ENCODE measurements at regions not wholly inside any gene's neighbourhood (a gene's known extent, or its start where the extent isn't known, plus 50 kb on each side); places are given as distances from the start of the nearest gene placed in this dataset.

GRCh38 chr6:150777736-150778135 is 87.8 kb upstream of the MTHFD1L start:
- ChIA-PET SMC1A (ENCODE audit: uncharacterized antibody, unreplicated experiment) (no interaction called here), RAD21 (ENCODE audit: unreplicated experiment) (no interaction called here), POLR2A (no interaction called here), CTCF (no interaction called here)
- no peaks in the 10 kb centered on the region; the same call in 2 of the 3 replicates for H3K9me3 ChIP-seq (replicated peaks; ENCODE audit: control insufficient read depth, insufficient read depth, low read length)
- H3K79me2 ChIP-seq (ENCODE audit: control insufficient read depth, insufficient read depth, low read length): no peaks in the 10 kb centered on the region
- in situ Hi-C loops (cut with MboI) (no loop called here), intact Hi-C loops (cut with micrococcal nuclease; ENCODE audit: unreplicated experiment) (no loop called here)
- H3K4me3 ChIP-seq: no peak overlapping the region
- H3K27ac ChIP-seq (ENCODE audit: control insufficient read depth, insufficient read depth): no peak overlapping the region
- DNase-seq (ENCODE audit: low read depth, low spot score) (no peak), ATAC-seq (no peak), FAIRE-seq (no peak)
- 86% methylated on average over 9 of the region's 9 CpGs for WGBS (ENCODE audit: insufficient coverage, insufficient replicate concordance, low lambda C conversion rate, missing lambda C conversion rate)
- H3K4me2 ChIP-seq (ENCODE audit: control insufficient read depth, insufficient read depth): no peak overlapping the region
- no peaks in the 10 kb centered on the region for H3K27me3 ChIP-seq (replicated peaks in 1 of 2; ENCODE audit: control insufficient read depth in 2 of 2, insufficient read depth in 2 of 2, low read length in 1 of 2)
- no peaks in the 10 kb centered on the region for H4K20me1 ChIP-seq (ENCODE audit: control insufficient read depth, insufficient read depth)
- no peaks in the 10 kb centered on the region for H3K4me1 ChIP-seq (ENCODE audit: control insufficient read depth, insufficient read depth, low read length)
- no peak overlapping the region for H2AFZ ChIP-seq (ENCODE audit: control insufficient read depth, low read depth, low read length)
- no peaks in the 10 kb centered on the region for H3K36me3 ChIP-seq (ENCODE audit: control insufficient read depth in 2 of 2, insufficient read depth in 2 of 2, low read length in 1 of 2)
- no TSS peak for BruUV-seq (replicated peaks)
- H3K9ac ChIP-seq (ENCODE audit: control insufficient read depth, insufficient read depth, low read length): no peak overlapping the region
- TF ChIP-seq TCF12 (IDR thresholded peaks at IDR 0.05; ENCODE audit: low read depth, low read length) (no peak), ATF3 (IDR thresholded peaks at IDR 0.05; ENCODE audit: borderline replicate concordance, extremely low read depth, low read depth, low read length) (no peak), TAF1 (IDR thresholded peaks at IDR 0.05; ENCODE audit: borderline replicate concordance, low read depth, low read length) (no peak), CTCF (IDR thresholded peaks at IDR 0.05 in 2 of 3, conservative IDR thresholded peaks at IDR 0.05 in 1 of 3; ENCODE audit: control insufficient read depth in 2 of 3, extremely low read depth in 1 of 3, insufficient read depth in 1 of 3, low read depth in 3 of 3, low read length in 3 of 3) (no peak), BHLHE40 (IDR thresholded peaks at IDR 0.05; ENCODE audit: borderline replicate concordance in 1 of 2, low read depth in 2 of 2, low read length in 1 of 2) (no peak), SPI1 (IDR thresholded peaks at IDR 0.05; ENCODE audit: borderline replicate concordance, insufficient read depth, low read depth, low read length) (no peak), BMI1 (IDR thresholded peaks at IDR 0.05; ENCODE audit: borderline replicate concordance) (no peak), RELB (IDR thresholded peaks at IDR 0.05; ENCODE audit: low read depth) (no peak), ATF2 (IDR thresholded peaks at IDR 0.05; ENCODE audit: low read length) (no peak), ZNF24 (IDR thresholded peaks at IDR 0.05) (no peak), SIX5 (IDR thresholded peaks at IDR 0.05; ENCODE audit: low read depth, low read length, severe bottlenecking) (no peak), ZSCAN29 (IDR thresholded peaks at IDR 0.05) (no peak), PRDM15 (CRISPR knock-in tag; IDR thresholded peaks at IDR 0.05) (no peak), YY1 (IDR thresholded peaks at IDR 0.05; ENCODE audit: low read depth, low read length) (no peak), EED (IDR thresholded peaks at IDR 0.05; ENCODE audit: low read depth) (no peak)

Measured in GM12878 (cell line).